HG03520 (cell line): ENCODE measurements at regions not wholly inside any gene's neighbourhood (a gene's known extent, or its start where the extent isn't known, plus 50 kb on each side); places are given as distances from the start of the nearest gene placed in this dataset.

Source experiments
- ATAC-seq: cut with Tn5 transposase; IDR thresholded peaks from one replicate; pipeline ENCODE4 v1.9.1; 2021; ENCODE audit warnings: mild to moderate bottlenecking, moderate library complexity; ENCODE audit not compliant: unreplicated experiment

DNA sequence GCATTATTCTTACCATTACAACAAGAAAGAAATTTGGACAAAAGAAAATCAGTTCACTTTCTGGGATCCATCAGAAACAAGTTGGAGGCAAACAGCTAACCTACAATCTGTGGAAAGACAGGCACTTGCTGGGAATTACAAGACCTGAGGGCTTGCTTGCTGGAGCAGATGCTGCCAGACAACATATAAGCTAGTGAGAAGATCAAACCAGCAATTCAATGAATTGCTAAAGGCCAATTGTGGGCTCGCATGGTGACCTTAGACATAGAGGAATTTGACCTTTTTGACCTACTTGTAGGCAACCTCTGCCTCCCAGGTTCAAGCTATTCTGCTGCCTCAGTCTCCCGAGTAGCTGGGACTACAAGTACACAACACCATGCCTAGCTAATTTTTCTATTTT is 921.2 kb upstream of the CNTNAP5 start:
- ATAC-seq: no peak

DNA sequence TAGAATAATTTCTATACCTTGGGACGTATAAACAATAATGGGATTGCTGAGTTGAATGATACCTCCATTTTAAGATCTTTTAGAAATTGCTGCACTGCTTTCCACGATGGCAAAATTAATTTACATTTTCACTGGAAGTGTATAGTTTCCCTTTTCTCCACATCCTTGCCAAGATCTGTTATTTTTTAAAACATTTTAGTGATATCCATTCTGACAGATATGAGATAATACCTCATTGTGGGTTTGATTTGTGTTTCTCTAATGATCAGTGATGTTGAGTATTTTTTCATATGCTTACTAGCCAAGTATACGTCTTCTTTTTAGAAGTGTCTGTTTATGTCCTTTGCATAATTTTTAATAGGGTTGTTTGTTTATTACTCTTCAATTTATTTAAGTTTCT is 908.5 kb upstream of the CNTNAP5 start:
- ATAC-seq: no peak

DNA sequence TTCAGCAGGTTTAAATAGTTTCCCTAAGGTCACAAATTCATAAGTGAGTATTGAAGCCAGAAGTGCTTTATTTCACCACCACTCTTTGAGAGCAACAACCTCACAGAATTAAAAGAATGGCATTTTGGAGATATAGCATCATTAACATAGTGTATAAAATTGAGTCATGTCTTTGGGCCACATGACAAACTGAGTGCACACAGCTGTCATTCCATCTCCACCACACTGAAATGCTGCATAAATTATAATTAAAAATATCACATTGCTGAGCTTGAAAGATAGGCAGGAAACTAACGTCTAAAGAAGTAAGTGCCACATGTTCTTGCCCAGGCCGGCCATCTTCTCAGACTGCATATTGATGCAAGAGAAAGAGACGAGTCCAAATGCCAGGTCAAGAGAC is 897.9 kb upstream of the CNTNAP5 start:
- no peak for ATAC-seq

DNA sequence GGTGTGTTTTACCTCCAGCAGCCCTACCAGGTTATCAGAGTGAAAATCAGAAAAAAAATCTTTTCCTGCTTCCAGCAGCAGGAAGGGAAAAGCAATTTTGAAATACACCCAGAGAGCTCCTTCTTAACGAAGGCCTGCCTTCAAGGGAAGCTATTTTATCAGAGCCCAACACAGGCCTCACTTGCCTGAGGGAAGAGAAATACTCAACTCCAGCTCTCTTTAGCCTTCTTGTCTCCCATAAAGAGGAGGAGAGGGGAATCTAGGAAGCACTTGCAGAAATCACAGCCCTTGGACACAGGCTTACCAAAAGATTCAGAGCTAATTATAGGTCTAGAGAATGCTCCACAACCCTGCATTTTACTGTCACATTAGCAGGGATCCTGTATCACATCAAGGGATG is 896.1 kb upstream of the CNTNAP5 start:
- no peak for ATAC-seq

DNA sequence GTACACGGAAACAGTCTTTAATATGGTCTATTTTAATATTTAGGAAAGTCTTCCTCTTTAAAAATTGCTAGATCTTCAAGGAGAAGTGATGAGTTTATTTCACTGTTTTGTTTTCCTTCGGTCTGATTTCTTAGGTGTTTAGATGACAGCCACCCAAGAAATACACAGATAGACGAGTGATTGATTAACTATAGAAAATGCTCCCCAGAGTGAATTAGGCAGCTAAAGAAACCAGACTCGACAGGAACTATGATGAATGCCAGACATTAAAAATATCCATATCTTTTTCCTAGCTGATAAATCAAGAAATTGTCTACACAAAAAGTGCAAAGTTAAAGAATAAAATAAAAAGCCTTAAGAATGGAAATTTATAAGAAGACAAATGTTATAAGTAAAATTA is 888.7 kb upstream of the CNTNAP5 start:
- no peak for ATAC-seq

DNA sequence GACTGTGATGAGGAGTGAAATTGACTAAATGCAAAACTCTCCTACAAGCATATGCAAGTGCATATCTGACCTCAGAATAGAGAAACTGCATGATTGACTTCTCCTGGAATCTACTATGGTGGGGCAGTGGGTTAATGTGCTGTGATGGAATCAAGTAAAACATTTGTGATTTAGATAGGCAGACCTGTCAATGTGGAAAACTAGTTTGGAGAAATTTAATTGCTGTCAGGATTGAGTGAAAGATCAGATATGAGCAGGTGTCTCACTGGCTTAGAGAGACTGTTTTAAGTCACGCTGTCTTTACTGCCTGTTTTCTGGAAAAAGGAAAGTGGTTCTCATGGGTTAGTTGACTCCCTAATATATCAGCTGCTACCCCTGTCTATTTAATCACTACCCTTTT is 881.0 kb upstream of the CNTNAP5 start:
- ATAC-seq: no peak

DNA sequence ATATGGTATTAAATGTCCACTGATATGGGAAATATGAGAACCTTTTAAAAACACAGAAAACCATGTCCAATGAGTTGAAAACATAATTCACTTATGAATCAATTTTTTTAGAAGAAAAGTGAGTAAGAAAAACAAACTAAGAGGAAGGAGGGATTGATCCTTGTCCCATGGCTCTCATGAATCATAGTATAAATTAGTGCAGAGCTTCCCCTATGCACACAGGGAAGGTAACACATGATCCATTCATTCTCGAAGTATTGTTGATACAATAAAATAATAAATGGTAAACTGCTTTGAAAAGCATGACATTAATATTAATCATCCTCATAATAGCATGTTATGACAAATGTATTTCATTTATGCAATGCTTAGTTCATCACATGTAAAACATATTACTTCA is 872.0 kb upstream of the CNTNAP5 start:
- no peak for ATAC-seq

DNA sequence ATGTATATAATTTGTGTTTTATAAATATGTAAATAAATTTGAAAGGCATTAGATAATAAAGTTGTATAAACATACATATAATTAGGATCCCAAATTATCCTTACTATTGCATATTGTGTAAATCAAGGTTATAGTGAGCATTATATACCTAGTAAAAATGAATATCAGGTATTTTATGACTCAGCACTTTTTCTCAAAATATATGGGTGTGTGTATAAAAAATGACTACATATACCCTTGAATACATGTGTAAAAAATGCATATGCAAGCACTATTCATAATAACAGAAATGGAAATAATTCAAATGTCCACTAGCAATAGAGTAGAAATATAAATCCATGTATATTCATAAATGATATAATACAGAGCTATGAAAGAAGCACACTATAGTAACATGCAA is 870.9 kb upstream of the CNTNAP5 start:
- ATAC-seq: no peak

DNA sequence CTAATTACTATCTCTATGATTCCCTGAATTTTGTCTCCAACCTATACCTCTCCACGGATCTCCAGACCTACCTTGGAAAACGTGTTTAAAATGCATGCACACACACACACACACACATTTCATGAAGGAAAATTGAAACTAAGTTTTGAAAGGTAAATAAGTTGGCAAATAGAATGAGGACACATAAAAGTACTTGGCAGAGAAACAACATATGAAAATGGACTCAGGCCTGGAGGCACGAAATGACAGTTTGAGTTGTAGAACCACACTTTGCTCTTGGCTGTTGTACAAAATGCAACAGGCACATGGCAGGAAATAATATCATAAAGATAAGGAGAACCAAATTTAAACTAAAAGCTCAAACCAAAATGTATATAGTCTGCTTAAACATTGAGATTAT is 868.1 kb upstream of the CNTNAP5 start:
- no peak for ATAC-seq

DNA sequence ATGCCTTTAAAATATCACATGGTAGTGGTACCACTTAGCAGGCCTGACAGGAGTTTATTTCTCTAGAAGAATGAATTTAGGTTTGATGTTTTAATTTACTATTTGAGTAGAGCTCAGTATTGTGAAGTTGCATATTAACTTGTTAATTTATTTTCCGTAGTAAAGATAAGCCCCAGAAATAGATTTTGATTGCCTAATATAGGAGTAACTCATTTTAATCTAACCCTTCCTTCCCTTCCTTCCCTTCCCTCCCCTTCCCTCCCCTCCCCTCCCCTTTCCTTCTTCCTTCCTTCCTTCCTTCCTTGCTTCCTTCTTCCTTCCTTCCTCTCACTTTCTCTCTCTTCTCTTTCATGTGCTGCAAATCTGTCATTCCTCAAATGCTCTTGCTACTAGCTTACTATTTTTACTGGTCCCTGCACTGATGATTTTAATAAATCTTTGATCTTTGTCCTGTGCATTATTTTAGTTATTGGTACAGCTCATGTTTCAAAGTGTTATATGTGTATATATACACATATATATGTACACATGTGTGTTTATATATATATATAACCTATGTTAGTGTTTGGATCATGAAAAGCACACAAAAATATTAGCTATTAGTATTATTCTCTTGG is 862.6 kb upstream of the CNTNAP5 start:
- no peak for ATAC-seq

DNA sequence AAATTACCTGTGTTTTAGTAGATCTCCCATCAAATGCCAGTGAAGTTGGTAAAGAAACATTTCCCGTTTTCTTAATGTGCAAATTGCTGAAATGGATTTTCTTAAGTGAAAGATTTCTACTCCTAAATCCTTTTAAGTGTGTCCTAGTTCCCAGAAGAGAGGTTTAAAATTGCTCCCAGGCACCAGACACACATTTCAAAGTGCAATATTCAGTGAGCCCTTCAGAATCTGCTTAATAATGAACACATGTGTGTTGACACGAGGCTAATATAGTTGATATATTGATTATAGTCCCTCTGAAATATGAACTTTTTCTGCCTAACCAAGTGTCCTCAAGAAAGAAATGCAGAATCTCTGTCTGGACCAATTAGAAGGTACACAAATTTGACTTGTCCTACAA is 861.7 kb upstream of the CNTNAP5 start:
- no peak for ATAC-seq

DNA sequence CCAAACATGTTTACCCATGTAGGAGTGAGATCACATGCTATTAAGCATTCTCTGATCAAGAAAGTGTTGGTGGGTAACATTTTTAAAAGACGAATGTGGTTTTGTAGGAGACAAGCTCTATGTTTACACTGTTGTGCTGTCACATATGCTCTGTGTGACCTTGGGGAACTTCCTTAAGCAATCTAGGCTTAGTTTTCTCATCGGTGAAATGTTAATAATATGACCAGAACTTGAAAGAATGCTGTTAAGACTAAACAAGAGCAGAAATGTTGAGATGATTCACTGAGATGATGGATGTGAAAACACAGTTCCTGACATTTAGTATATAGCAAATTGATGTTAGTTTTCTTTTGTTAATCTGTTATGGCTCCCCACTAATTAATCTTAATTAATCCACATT is 860.9 kb upstream of the CNTNAP5 start:
- ATAC-seq: no peak

DNA sequence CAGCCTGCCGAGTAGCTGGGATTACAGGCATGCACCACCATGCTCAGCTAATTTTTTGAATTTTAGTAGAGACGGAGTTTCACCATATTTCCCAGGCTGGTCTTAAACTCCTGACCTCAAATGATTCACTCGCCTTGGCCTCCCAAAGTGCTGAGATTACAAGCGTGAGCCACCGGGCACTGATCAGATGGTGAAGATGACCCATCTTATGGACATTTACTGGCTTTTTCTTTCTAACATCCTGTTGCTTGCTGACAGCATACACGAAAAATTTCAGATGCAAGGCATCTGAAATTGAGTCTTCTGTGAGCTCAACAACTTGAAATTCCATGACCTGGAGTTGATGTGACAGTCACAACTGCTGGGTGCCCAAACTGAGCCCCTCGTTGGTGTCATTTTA is 859.5 kb upstream of the CNTNAP5 start:
- no peak for ATAC-seq

DNA sequence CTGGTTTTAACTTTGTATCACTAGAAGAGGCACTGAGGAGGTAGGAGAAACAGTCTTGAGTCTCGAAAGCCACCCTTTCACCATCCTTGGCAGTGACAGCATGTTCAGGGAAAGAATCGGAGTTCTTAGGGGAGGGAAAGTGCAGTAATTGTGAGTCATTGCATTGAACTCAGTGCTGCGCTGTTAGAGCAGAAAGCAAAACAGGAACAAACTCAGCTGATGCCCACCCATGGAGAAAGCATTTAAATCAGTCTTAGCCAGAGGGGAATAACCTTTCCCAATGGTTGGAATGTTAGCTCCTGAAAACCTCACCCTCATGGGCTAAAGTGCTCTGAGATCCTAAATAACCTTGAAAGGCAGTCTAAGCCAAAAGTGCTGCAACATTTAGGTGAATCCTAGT is 845.6 kb upstream of the CNTNAP5 start:
- ATAC-seq: no peak

DNA sequence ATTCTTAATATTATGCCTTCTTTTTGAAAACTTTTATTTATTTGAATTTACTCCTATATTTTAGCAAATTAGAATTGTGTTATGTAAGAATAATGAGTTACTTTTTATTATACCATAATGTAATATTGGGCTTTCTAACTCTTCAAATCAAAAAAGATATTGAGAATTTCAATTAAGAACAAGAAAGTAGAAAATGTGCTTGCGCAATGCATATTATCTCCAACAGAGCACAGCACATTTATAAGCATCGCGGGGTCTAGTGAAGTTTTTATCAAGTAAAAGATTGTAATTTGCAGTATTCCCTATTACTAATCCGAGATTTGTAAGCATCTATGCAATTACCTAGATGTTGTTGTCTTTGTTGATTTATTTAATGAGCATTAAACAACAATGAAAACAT is 829.1 kb upstream of the CNTNAP5 start:
- no peak for ATAC-seq

DNA sequence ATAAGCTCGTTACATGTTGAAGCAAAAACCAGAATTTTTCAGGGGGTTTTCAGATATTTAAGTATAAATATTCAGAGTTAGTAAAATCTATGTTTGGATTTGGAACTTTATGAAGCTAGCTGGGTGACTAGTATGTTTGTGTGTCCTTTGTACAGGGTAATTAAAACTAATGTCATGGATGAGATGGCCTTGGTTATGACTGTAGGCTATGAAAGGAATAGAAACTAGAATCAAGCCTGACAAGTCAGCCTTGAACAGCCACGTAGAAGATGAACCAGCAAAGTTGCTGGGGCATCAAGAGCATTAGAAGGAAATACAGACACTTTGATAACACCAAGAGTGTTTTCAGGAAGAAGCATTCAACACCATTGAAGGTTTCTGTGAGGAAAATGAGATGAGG is 825.1 kb upstream of the CNTNAP5 start:
- no peak for ATAC-seq

DNA sequence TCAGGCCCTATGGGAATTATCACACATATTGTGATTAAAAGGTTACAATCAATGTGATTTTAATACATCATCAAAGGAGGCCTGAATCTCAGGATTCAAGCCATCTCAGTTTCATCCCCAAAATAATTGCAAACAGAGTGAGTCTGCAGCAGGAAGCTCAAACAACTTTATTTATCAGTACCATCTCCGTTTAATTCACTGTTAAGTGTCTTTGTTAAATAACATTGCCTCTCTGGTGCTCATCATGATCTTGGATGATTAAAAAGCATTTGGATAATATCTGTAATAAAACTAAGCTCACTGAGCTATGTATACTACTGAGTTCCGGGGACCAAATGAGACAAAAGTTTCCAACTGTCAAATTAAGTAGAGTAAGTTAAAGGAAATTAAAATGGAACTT is 817.8 kb upstream of the CNTNAP5 start:
- ATAC-seq: no peak

DNA sequence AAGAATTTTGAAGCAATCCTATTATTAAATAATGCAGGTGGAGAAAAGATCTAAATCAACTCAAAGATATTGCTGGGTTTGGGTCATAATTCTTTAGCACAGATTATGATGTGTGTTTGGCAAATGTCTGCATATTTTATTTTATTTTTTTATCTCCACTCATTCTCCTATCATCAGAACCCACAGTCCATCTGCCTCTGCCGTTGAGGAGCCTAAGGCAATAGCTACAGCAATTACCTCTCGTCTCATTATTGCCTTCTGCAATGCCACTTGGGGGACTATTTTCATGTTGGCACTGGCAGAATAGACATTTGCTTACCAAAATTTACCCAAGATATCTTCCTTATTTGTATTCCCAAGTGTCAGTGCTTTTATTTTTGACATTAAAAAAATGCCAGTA is 815.9 kb upstream of the CNTNAP5 start:
- no peak for ATAC-seq

DNA sequence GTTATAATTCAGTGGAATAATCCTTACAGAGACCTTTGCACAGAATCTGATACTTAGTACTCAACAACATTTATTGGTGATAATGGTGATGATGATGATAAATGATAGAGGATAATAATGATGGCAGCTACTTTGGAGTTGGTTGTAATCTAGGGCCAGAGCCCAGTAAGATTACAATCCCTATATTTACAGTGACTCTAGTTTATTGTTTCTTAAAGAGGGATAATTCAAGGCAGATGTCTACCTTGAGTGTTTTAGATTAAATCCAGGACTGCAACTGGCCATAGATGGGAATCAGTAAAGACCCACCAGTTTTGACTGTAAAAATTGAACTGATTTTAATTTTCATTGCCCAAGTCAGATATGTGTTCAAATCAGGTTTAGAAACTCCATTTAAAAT is 813.9 kb upstream of the CNTNAP5 start:
- ATAC-seq: no peak

DNA sequence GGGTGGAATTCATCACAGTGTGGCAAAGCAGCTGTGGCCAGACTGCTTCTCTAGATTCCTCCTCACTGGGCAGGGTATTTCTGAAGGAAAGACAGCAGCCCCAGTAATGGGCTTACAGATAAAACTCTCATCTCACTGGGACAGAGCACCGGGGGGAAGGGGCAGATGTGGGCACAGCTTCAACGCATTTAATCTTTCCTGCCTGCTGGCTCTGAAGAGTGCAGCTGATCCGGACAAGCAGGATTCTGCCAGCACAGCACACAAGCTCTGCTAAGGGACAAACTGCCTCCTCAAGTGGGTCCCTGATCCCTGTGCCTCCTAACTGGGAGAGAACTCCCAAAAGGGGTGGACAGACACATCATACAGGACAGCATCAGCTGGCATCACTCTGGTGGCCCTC is 779.9 kb upstream of the CNTNAP5 start:
- no peak for ATAC-seq

DNA sequence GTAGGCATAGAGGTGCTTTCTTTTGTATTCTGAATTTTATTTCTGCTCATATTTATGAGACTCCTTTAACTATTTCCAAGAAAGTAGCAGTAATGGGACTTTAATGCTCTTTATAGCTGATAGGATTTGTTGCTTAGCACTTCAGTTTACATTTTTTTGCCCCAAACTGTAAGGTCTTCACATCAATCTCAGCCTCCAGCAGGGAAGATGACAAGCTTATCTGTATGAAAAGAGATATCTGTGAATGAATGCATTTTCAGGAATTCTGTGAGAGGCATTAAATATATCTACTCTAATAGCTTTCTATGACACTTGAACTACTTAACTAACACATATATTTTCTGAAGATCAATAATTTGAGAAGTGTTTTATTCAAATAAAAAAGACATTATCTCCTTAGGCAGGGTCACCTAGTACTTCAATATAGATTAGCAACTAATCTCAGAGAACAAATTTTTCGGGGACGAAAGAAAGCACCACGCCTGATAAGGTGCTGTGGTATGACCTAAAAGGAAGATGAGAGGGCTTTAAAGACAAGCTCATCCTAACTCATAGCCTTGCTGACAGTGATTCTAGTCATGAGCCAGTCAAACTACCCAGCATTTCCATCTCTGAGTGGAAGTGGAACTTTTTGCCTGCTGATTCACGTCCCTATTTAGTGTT is 766.1 kb upstream of the CNTNAP5 start:
- no peak for ATAC-seq

DNA sequence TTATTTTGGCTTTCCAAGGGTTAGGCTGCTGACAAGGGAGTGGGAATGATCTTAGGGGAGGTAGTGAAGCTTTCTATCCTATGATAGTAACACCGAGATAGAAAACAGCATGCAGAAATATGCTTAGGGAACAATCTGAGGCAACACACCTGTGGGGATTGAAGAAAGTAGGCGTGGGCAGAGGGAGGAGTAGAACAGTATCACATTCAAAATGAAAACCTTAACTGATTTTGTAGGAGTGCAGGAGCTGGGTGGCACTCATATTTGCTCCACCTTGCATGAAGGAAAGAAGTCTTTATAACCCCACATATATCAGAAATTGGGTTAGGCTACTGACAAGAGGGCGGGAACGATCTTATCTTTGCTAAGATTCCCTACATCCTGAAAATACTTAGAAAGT is 762.2 kb upstream of the CNTNAP5 start:
- no peak for ATAC-seq

DNA sequence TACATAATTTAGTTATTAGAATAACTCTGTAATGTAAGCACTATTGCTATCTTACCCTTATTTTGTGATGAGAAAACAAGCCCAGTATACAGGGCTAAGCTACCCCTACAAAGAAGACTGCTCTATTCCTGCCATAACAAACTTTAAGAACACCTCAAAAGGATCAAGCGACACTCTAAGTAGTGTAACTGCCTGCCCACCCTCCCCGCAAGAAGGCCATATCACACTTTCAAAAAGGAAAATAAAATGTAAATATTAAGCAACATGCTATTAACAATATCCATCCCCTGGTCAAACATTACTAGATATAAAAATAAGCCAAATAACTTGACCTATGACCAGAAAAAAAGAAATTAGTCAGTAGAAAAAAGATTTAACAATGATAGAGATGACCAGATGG is 741.7 kb upstream of the CNTNAP5 start:
- no peak for ATAC-seq
